ENCODE measurements at regions not wholly inside any gene's neighbourhood (a gene's known extent, or its start where the extent isn't known, plus 50 kb on each side); places are given as distances from the start of the nearest gene placed in this dataset.

DNA sequence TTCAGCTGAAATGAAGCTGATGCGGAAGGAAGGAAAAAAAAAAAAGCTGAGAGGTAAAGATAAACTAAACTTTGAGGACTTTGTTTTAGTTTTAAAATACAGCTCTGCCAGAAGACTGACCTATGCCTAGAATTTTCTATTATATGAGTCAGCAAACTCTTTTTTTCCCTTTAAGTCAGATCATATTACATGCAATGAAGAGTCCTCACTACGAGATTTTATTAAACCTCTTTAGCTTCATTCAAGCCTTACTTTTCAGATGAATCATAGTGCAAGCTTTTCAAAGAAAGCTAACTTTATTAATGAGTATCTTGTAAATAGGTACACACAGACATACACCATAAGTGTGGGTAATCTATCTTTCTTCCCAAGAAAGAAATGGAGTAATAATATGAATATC is 57.8 kb upstream of the FSCB start:
- DNase-seq (ENCODE audit: low read depth in 1 of 2, low spot score in 1 of 2) (no peak), ATAC-seq (no peak)
- CTCF ChIA-PET: no interaction called here

More for the DNA sequence above, 57.8 kb upstream of the FSCB start:
- FAIRE-seq: no peak
- POLR2A ChIA-PET: no interaction called here
- Histone ChIP-seq H3K27ac (no peak overlapping the region), H3K4me1 (no peaks in the 10 kb centered on the region), H3K4me2 (no peak overlapping the region), H3K9me3 (no peaks in the 10 kb centered on the region), H3K4me3 (no peak overlapping the region)
- WGBS (ENCODE audit: missing lambda C conversion rate): 43% methylated on average over 2 of the region's 2 CpGs
- TF ChIP-seq RFX5 (IDR thresholded peaks at IDR 0.05) (no peak), CBX2 (IDR thresholded peaks at IDR 0.05; ENCODE audit: borderline replicate concordance, low read depth) (no peak), MAFK (IDR thresholded peaks at IDR 0.05; ENCODE audit: partially characterized antibody) (no peak), NR3C1 (IDR thresholded peaks at IDR 0.05) (no peak)
